A549 (cell line): ENCODE measurements at regions not wholly inside any gene's neighbourhood (a gene's known extent, or its start where the extent isn't known, plus 50 kb on each side); places are given as distances from the start of the nearest gene placed in this dataset.

Experiments
- ATAC-seq, 2 experiments: fragments of 200-7000 bp in 1 of 2; fragments of >200 bp in 1 of 2; cut with Nextera tagmentation in 1 of 2; cut with Tn5 transposase in 1 of 2; 3 replicates each; pipeline versions ENCODE4 v1.8.0 to v1.9.1; 2018 to 2020; ENCODE audit warnings: mild to moderate bottlenecking in 1 of 2, moderate library complexity in 1 of 2
- CTCF ChIA-PET: fragments of 300-600 bp; sonication (Branson Sonifier 250); formaldehyde crosslinking; extraction: SDS; loops from one replicate; lab custom pipeline; 2021; ENCODE audit warnings: antibody characterized with exemption, inconsistent platforms; lab: Yijun Ruan, JAX
- POLR2A ChIA-PET: fragments of 350-600 bp; formaldehyde crosslinking; extraction: SDS; loops from one replicate; lab custom pipeline; 2021; ENCODE audit warnings: antibody characterized with exemption, inconsistent platforms; lab: Yijun Ruan, JAX
- DNase-seq, 2 experiments: peaks; one replicate each; pipeline versions ENCODE4 v3.0.0 to v3.0.0-alpha.2; 2011 to 2016; ENCODE audit warnings: low read depth in 1 of 2, low spot score in 1 of 2
- FAIRE-seq: peaks from 2 replicates; lab custom pipeline; 2011; peaks lifted over from hg19 to GRCh38; lab: Jason Lieb, UNC
- H3K27ac ChIP-seq, 2 experiments: fragments of >200 bp; sonication (Bioruptor Twin); formaldehyde crosslinking; 3 replicates each; pipeline ENCODE4 v1.5.1; 2016 to 2017
- H3K4me1 ChIP-seq: fragments of >200 bp; sonication (Bioruptor Twin); formaldehyde crosslinking; 3 replicates; pipeline ENCODE4 v1.6.1; 2016
- H3K4me2 ChIP-seq: fragments of >200 bp; sonication (Bioruptor Twin); formaldehyde crosslinking; 3 replicates; pipeline ENCODE4 v1.6.1; 2016
- H3K4me3 ChIP-seq: fragments of >200 bp; sonication (Bioruptor Twin); formaldehyde crosslinking; 3 replicates; pipeline ENCODE4 v1.5.1; 2016
- H3K9me3 ChIP-seq: fragments of >200 bp; sonication (Bioruptor Twin); formaldehyde crosslinking; 3 replicates; pipeline ENCODE4 v1.6.1; 2016
- ATOH8 ChIP-seq: fragments of 250-450 bp; sonication (Bioruptor Pico); IDR thresholded peaks from 2 replicates; pipeline ENCODE4 v1.5.0; 2020; ENCODE audit warnings: low read depth, mild to moderate bottlenecking, moderate library complexity
- CBX8 ChIP-seq: fragments of 200-600 bp; sonication (generic); IDR thresholded peaks from 2 replicates; pipeline ENCODE4 v1.6.1; 2016
- CHD4 ChIP-seq: fragments of 200-600 bp; sonication (generic); IDR thresholded peaks from 2 replicates; pipeline ENCODE4 v1.6.1; 2016; ENCODE audit warnings: antibody characterized with exemption, mild to moderate bottlenecking, borderline replicate concordance
- EHF ChIP-seq: fragments of 250-450 bp; sonication (Bioruptor Pico); IDR thresholded peaks from 2 replicates; pipeline ENCODE4 v1.5.0; 2020; ENCODE audit warnings: mild to moderate bottlenecking
- FOSB ChIP-seq: fragments of 250-450 bp; sonication (Bioruptor Pico); IDR thresholded peaks from 2 replicates; pipeline ENCODE4 v1.5.0; 2020; ENCODE audit warnings: mild to moderate bottlenecking, moderate library complexity
- FOXS1 ChIP-seq: fragments of 250-450 bp; sonication (Bioruptor Pico); IDR thresholded peaks from 2 replicates; pipeline ENCODE4 v1.5.0; 2020; ENCODE audit warnings: mild to moderate bottlenecking, moderate library complexity
- HDAC2 ChIP-seq: fragments of 200-600 bp; sonication (generic); IDR thresholded peaks from 2 replicates; pipeline ENCODE4 v1.6.1; 2016
- HOXB13 ChIP-seq: fragments of 250-450 bp; sonication (Bioruptor Pico); IDR thresholded peaks from 2 replicates; pipeline ENCODE4 v1.5.0; 2020; ENCODE audit warnings: low read depth, mild to moderate bottlenecking, moderate library complexity
- HOXB5 ChIP-seq: fragments of 250-450 bp; sonication (Bioruptor Pico); IDR thresholded peaks from 2 replicates; pipeline ENCODE4 v1.5.0; 2020; ENCODE audit warnings: mild to moderate bottlenecking, moderate library complexity
- JUNB ChIP-seq: fragments of >200 bp; sonication (Bioruptor Twin); formaldehyde crosslinking; IDR thresholded peaks from 2 replicates; pipeline ENCODE4 v1.6.1; 2016
- KDM5A ChIP-seq: fragments of 200-600 bp; sonication (generic); IDR thresholded peaks from 2 replicates; pipeline ENCODE4 v1.6.1; 2016; ENCODE audit warnings: antibody characterized with exemption, mild to moderate bottlenecking
- MAFK ChIP-seq: fragments of 450-650 bp; IDR thresholded peaks from 2 replicates; pipeline ENCODE4 v1.6.1; 2014; ENCODE audit not compliant: partially characterized antibody
- NFE2L2 ChIP-seq: fragments of 150-350 bp; conservative IDR thresholded peaks from 2 replicates; pipeline ENCODE4 v1.6.1; 2014; ENCODE audit warnings: low read length
- PBX3 ChIP-seq: IDR thresholded peaks from 2 replicates; pipeline ENCODE4 v1.6.1; 2012
- POLR2AphosphoS2 ChIP-seq: conservative IDR thresholded peaks from 2 replicates; pipeline ENCODE4 v1.6.1; 2012; ENCODE audit warnings: low read length, improper control_type of control experiment, inconsistent platforms
- RARB ChIP-seq: fragments of 250-450 bp; sonication (Bioruptor Pico); IDR thresholded peaks from 2 replicates; pipeline ENCODE4 v1.8.0; 2021; ENCODE audit warnings: mild to moderate bottlenecking, moderate library complexity
- SREBF2 ChIP-seq: fragments of 450-650 bp; IDR thresholded peaks from 2 replicates; pipeline ENCODE4 v1.6.1; 2014; ENCODE audit warnings: mild to moderate bottlenecking, moderate library complexity
- TFCP2L1 ChIP-seq: fragments of 250-450 bp; sonication (Bioruptor Pico); IDR thresholded peaks from 2 replicates; pipeline ENCODE4 v1.5.0; 2021; ENCODE audit warnings: mild to moderate bottlenecking
- TP53 ChIP-seq: fragments of 250-450 bp; sonication (Bioruptor Pico); IDR thresholded peaks from 2 replicates; pipeline ENCODE4 v1.5.0; 2021; ENCODE audit warnings: mild to moderate bottlenecking, moderate library complexity
- ZC3H11A ChIP-seq: fragments of 450-650 bp; IDR thresholded peaks from 2 replicates; pipeline ENCODE4 v1.6.1; 2014; ENCODE audit warnings: antibody characterized with exemption, mild to moderate bottlenecking
- WGBS: methylation state at CpG from one replicate; pipeline ENCODE4 v1.1.6; 2017; ENCODE audit errors: missing lambda C conversion rate; 5-methylcytosine and 5-hydroxymethylcytosine counted together

- FAIRE-seq, result no peak
Observed at GRCh38 chr2:126085011-126085795, 570.8 kb upstream of the GYPC start.

GRCh38 chr2:126100962-126101361 lies 555.0 kb upstream of the GYPC start:
- Histone ChIP-seq H3K4me1 (no peaks in the 10 kb centered on the region), H3K4me2 (no peak overlapping the region), H3K9me3 (no peaks in the 10 kb centered on the region), H3K4me3 (no peak overlapping the region), H3K27ac (no peak overlapping the region)
- TF ChIP-seq HDAC2, result no peak
- no peak for TF ChIP-seq POLR2AphosphoS2
- no peak for TF ChIP-seq RARB (CRISPR knock-in tag)
- no peak for TF ChIP-seq HOXB5 (CRISPR knock-in tag)
- no peak for TF ChIP-seq FOXS1 (CRISPR knock-in tag)
- no peak for TF ChIP-seq HOXB13 (CRISPR knock-in tag)
- no peak for TF ChIP-seq CBX8
- no peak for TF ChIP-seq ATOH8 (CRISPR knock-in tag)
- DNase-seq (no peak), FAIRE-seq (no peak), ATAC-seq (no peak)
- WGBS, result 10% methylated on average over 1 of the region's 1 CpG
- CTCF ChIA-PET, result no interaction called here
- POLR2A ChIA-PET, result no interaction called here

More at GRCh38 chr2:126085011-126085795, 570.8 kb upstream of the GYPC start:
- WGBS, result 8% methylated on average over 3 of the region's 3 CpGs
- no peak for ATAC-seq
- no peak overlapping the region for H3K27ac ChIP-seq
- CTCF ChIA-PET, result no interaction called here
- DNase-seq, result no peak
- H3K4me3 ChIP-seq, result no peak overlapping the region
- H3K4me2 ChIP-seq, result no peak overlapping the region
- POLR2A ChIA-PET, result no interaction called here
- TF ChIP-seq HOXB5 (CRISPR knock-in tag), result no peak
- TF ChIP-seq EHF (CRISPR knock-in tag), result no peak
- no peak for TF ChIP-seq TP53 (CRISPR knock-in tag)
- no peak for TF ChIP-seq KDM5A
- TF ChIP-seq ZC3H11A, result no peak
- no peak for TF ChIP-seq PBX3
- no peak for TF ChIP-seq TFCP2L1 (CRISPR knock-in tag)
- no peak for TF ChIP-seq NFE2L2
- TF ChIP-seq SREBF2, result no peak
- TF ChIP-seq CHD4, result no peak
- no peak for TF ChIP-seq FOSB (CRISPR knock-in tag)
- no peaks in the 10 kb centered on the region for H3K4me1 ChIP-seq
- no peaks in the 10 kb centered on the region for H3K9me3 ChIP-seq

- Histone ChIP-seq H3K9me3 (no peaks in the 10 kb centered on the region), H3K4me2 (no peak overlapping the region), H3K27ac (no peak overlapping the region), H3K4me1 (no peaks in the 10 kb centered on the region), H3K4me3 (no peak overlapping the region)
- FAIRE-seq, result no peak
- TF ChIP-seq FOSB (CRISPR knock-in tag) (no peak), SREBF2 (no peak)
- ChIA-PET POLR2A (no interaction called here), CTCF (no interaction called here)
- DNase-seq, result no peak
- 4% methylated on average over 3 of the region's 3 CpGs for WGBS
- no peak for ATAC-seq
Observed at GRCh38 chr2:126106006-126106405, 550.0 kb upstream of the GYPC start.

- Histone ChIP-seq H3K9me3 (no peaks in the 10 kb centered on the region), H3K27ac (no peak overlapping the region), H3K4me3 (no peak overlapping the region), H3K4me2 (no peak overlapping the region), H3K4me1 (no peaks in the 10 kb centered on the region)
- DNase-seq (no peak), FAIRE-seq (no peak), ATAC-seq (no peak)
- CTCF ChIA-PET, result no interaction called here
- POLR2A ChIA-PET, result no interaction called here
- TF ChIP-seq JUNB, result no peak
- TF ChIP-seq MAFK, result peak; percentile 51
- 4% methylated on average over 1 of the region's 1 CpG for WGBS
Observed at GRCh38 chr2:126107883-126108282, 548.1 kb upstream of the GYPC start.
